ENCODE measurements at regions not wholly inside any gene's neighbourhood (a gene's known extent, or its start where the extent isn't known, plus 50 kb on each side); places are given as distances from the start of the nearest gene placed in this dataset.

- TF ChIP-seq CTCF (IDR thresholded peaks at IDR 0.05; ENCODE audit: low read length) (no peak), EZH2 (IDR thresholded peaks at IDR 0.05; ENCODE audit: borderline replicate concordance, low read length) (no peak)
Observed at GRCh38 chr1:83531521-83532309, 467.2 kb downstream of the TTLL7 start.
